Neuronal stem cell (in vitro differentiated cells): ENCODE measurements at regions not wholly inside any gene's neighbourhood (a gene's known extent, or its start where the extent isn't known, plus 50 kb on each side); places are given as distances from the start of the nearest gene placed in this dataset.

ENCODE experiments used
- DNase-seq: peaks from one replicate; pipeline ENCODE4 v3.0.0-alpha.2; 2013; ENCODE audit warnings: low spot score
- H2AFZ ChIP-seq: one replicate; pipeline ENCODE4 v1.6.1; 2013; ENCODE audit warnings: mild to moderate bottlenecking, low read length, inconsistent platforms
- H2AK5ac ChIP-seq: 2 replicates; pipeline ENCODE4 v1.6.1; 2013; ENCODE audit warnings: low read depth, mild to moderate bottlenecking, inconsistent platforms, low read length, moderate library complexity, mixed read lengths
- H2BK120ac ChIP-seq: 2 replicates; pipeline ENCODE4 v1.6.1; 2013; ENCODE audit warnings: low read depth, mild to moderate bottlenecking, inconsistent platforms, low read length, moderate library complexity, mixed read lengths
- H2BK12ac ChIP-seq: one replicate; pipeline ENCODE4 v1.6.1; 2013; ENCODE audit warnings: low read length, inconsistent platforms
- H2BK15ac ChIP-seq: 2 replicates; pipeline ENCODE4 v1.6.1; 2013; ENCODE audit warnings: mild to moderate bottlenecking, low read length, inconsistent platforms, mixed read lengths
- H2BK5ac ChIP-seq: one replicate; pipeline ENCODE4 v1.6.1; 2013; ENCODE audit warnings: inconsistent platforms, mild to moderate bottlenecking, low read length, moderate library complexity
- H3K14ac ChIP-seq: one replicate; pipeline ENCODE4 v1.6.1; 2013; ENCODE audit warnings: low read length, inconsistent platforms
- H3K18ac ChIP-seq: 2 replicates; pipeline ENCODE4 v1.6.1; 2013; ENCODE audit warnings: low read length, inconsistent platforms
- H3K23ac ChIP-seq: 2 replicates; pipeline ENCODE4 v1.6.1; 2013; ENCODE audit warnings: low read depth, mild to moderate bottlenecking, mixed read lengths, low read length, inconsistent platforms; ENCODE audit not compliant: poor library complexity
- H3K27ac ChIP-seq: replicated peaks from 3 replicates; pipeline ENCODE4 v1.5.1; 2013; ENCODE audit warnings: low read length, inconsistent platforms
- H3K27me3 ChIP-seq, 3 experiments: 2 replicates each; pipeline ENCODE4 v1.6.1; 2013; ENCODE audit warnings: low read length in 3 of 3, mild to moderate bottlenecking in 2 of 3, inconsistent platforms in 1 of 3, low read depth in 1 of 3, mixed read lengths in 1 of 3, moderate library complexity in 1 of 3; ENCODE audit not compliant: control insufficient read depth in 3 of 3, insufficient read depth in 3 of 3
- H3K36me3 ChIP-seq, 2 donors: replicated peaks in 1 of 2; 2 replicates each; pipeline ENCODE4 v1.6.1; 2013; ENCODE audit warnings: low read length in 2 of 2; ENCODE audit not compliant: control insufficient read depth in 2 of 2, insufficient read depth in 2 of 2
- H3K4ac ChIP-seq: 2 replicates; pipeline ENCODE4 v1.6.1; 2013; ENCODE audit warnings: inconsistent platforms, mild to moderate bottlenecking, low read length, moderate library complexity
- H3K4me1 ChIP-seq, 2 donors: 1 replicate in 1 of 2; 2 replicates in 1 of 2; pipeline ENCODE4 v1.6.1; 2013; ENCODE audit warnings: low read length in 2 of 2, low read depth in 1 of 2; ENCODE audit not compliant: control insufficient read depth in 2 of 2, insufficient read depth in 1 of 2
- H3K4me2 ChIP-seq: one replicate; pipeline ENCODE4 v1.6.1; 2013; ENCODE audit warnings: mild to moderate bottlenecking, low read length, inconsistent platforms; ENCODE audit not compliant: insufficient read depth, poor library complexity, severe bottlenecking
- H3K4me3 ChIP-seq, 2 donors: 2 replicates each; pipeline ENCODE4 v1.5.1; 2013; ENCODE audit warnings: low read length in 2 of 2, mild to moderate bottlenecking in 2 of 2, inconsistent platforms in 1 of 2, moderate library complexity in 1 of 2
- H3K79me1 ChIP-seq: one replicate; pipeline ENCODE4 v1.6.1; 2013; ENCODE audit warnings: low read depth, mild to moderate bottlenecking, inconsistent platforms, low read length, moderate library complexity
- H3K9ac ChIP-seq: one replicate; pipeline ENCODE4 v1.6.1; 2013; ENCODE audit warnings: mild to moderate bottlenecking, low read depth, low read length, inconsistent platforms; ENCODE audit not compliant: poor library complexity
- H3K9me3 ChIP-seq, 2 donors: replicated peaks in 1 of 2; 2 replicates each; pipeline versions ENCODE3 to v1.6.1; 2013; ENCODE audit warnings: low read length in 2 of 2, mild to moderate bottlenecking in 2 of 2, inconsistent platforms in 1 of 2, low read depth in 1 of 2, mixed read lengths in 1 of 2, moderate library complexity in 1 of 2; ENCODE audit not compliant: control insufficient read depth in 2 of 2, insufficient read depth in 1 of 2
- H4K8ac ChIP-seq: one replicate; pipeline ENCODE4 v1.6.1; 2013; ENCODE audit warnings: low read depth, mild to moderate bottlenecking, inconsistent platforms, low read length, moderate library complexity
- H4K91ac ChIP-seq: one replicate; pipeline ENCODE4 v1.6.1; 2013; ENCODE audit warnings: low read length, low read depth, mild to moderate bottlenecking, inconsistent platforms; ENCODE audit not compliant: poor library complexity
- WGBS, 2 donors: extraction: QIAGEN DNeasy Blood & Tissue Kit; methylation state at CpG; one replicate each; pipeline ENCODE4 v1.1.7; 2013; ENCODE audit warnings: missing lambda C conversion rate in 2 of 2, mixed read lengths in 1 of 2; ENCODE audit not compliant: insufficient read length in 2 of 2, insufficient replicate concordance in 1 of 2; ENCODE audit errors: extremely low coverage in 2 of 2; 5-methylcytosine and 5-hydroxymethylcytosine counted together

DNA sequence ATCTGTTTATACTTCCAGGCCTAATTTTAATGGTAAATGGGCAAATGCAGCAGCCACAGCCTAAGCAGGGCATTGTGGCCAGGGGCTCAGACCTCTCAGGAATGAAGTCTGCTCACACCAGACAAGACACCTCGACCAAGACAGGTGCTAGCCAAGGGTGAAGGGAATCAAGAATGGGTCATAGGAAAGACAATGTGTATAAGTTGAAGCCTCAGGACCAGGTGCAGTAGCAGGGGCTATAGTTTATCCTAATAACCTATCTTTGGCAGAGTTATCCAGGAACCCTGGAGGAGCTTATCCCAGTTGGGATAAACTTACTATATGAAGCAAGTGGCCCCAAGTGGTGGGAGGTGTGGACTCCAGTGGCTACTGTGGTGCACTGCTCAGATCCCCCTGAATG, 165.0 kb upstream of the TAB2 start:
- Histone ChIP-seq H3K9ac (no peak overlapping the region), H3K23ac (no peak overlapping the region), H2BK5ac (no peak overlapping the region), H2AFZ (no peak overlapping the region), H2BK15ac (no peak overlapping the region), H2BK12ac (no peak overlapping the region), H3K27ac (no peak overlapping the region), H3K4me3 (no peak overlapping the region), H3K27me3 (peaks cover 0 to 16% (median 0%) of the 10 kb centered on the region in 3 experiments), H3K9me3 (no peaks in the 10 kb centered on the region), H3K14ac (no peak overlapping the region), H3K4me1 (no peaks in the 10 kb centered on the region), H2AK5ac (no peak overlapping the region), H3K36me3 (no peaks in the 10 kb centered on the region), H3K79me1 (no peaks in the 10 kb centered on the region), H4K91ac (no peak overlapping the region), H3K4me2 (no peak overlapping the region), H3K18ac (no peak overlapping the region), H4K8ac (no peak overlapping the region), H3K4ac (no peak overlapping the region), H2BK120ac (no peak overlapping the region)
- DNase-seq: no peak
- no CpG with 5 or more reads among the region's 1 CpG for WGBS, 2 donors

- Histone ChIP-seq H3K9me3 (no peaks in the 10 kb centered on the region), H4K91ac (no peak overlapping the region)
These were observed 164.4 kb upstream of the TAB2 start for GRCh38 chr6:149153100-149153499.

DNA sequence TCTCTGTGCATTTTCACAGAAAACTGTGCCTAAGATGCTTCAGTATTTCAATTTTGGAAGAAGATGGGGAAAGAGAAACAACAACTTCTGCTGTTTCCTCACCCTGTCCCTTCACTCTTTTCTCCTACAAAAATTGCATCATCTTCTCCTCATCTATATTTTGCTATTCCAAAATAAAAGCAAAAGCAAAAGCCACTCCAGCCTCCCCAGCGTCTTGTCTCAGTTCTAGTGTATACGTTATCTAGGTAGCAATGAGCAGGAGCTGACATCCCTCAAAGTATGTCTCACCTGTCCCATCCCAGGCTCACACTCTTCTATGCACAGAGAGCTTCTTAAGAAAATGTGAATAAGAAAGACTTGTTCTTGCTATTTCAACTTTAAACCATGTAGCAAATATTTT, 163.8 kb upstream of the TAB2 start:
- H3K18ac ChIP-seq: no peak overlapping the region
- H3K79me1 ChIP-seq: no peaks in the 10 kb centered on the region
- H3K23ac ChIP-seq: no peak overlapping the region
- H3K9ac ChIP-seq: no peak overlapping the region
- no peak overlapping the region for H2AK5ac ChIP-seq
- no peak overlapping the region for H2BK120ac ChIP-seq
- H4K91ac ChIP-seq: no peak overlapping the region
- H3K9me3 ChIP-seq: no peaks in the 10 kb centered on the region
- no peak overlapping the region for H4K8ac ChIP-seq
- no peaks in the 10 kb centered on the region for H3K36me3 ChIP-seq
- no peak overlapping the region for H3K4me3 ChIP-seq
- no peak overlapping the region for H3K4ac ChIP-seq
- peaks cover 0 to 2% of the 10 kb centered on the region in 2 donors for H3K4me1 ChIP-seq
- H2BK15ac ChIP-seq: no peak overlapping the region
- no peak overlapping the region for H3K14ac ChIP-seq
- H3K27me3 ChIP-seq: peaks cover 0 to 12% (median 0%) of the 10 kb centered on the region in 3 experiments
- no peak overlapping the region for H2BK12ac ChIP-seq
- WGBS, 2 donors: no CpG with 5 or more reads among the region's 2 CpGs
- no peak overlapping the region for H3K4me2 ChIP-seq
- no peak overlapping the region for H2BK5ac ChIP-seq
- H3K27ac ChIP-seq: no peak overlapping the region
- H2AFZ ChIP-seq: no peak overlapping the region
- no peak for DNase-seq

More at GRCh38 chr6:149153100-149153499, 164.4 kb upstream of the TAB2 start:
- no peak overlapping the region for H3K27ac ChIP-seq
- H3K27me3 ChIP-seq: peaks cover 0 to 16% (median 0%) of the 10 kb centered on the region in 3 experiments
- no peaks in the 10 kb centered on the region for H3K79me1 ChIP-seq
- no CpG with 5 or more reads among the region's 2 CpGs for WGBS, 2 donors
- H2BK15ac ChIP-seq: no peak overlapping the region
- no peak overlapping the region for H3K4me3 ChIP-seq
- no peaks in the 10 kb centered on the region for H3K36me3 ChIP-seq
- no peak overlapping the region for H3K23ac ChIP-seq
- no peak overlapping the region for H2BK5ac ChIP-seq
- H3K4me1 ChIP-seq: peaks cover 0 to under 1% of the 10 kb centered on the region in 2 donors
- H3K4me2 ChIP-seq: no peak overlapping the region
- H3K9ac ChIP-seq: no peak overlapping the region
- no peak overlapping the region for H3K14ac ChIP-seq
- no peak overlapping the region for H3K18ac ChIP-seq
- no peak overlapping the region for H2BK12ac ChIP-seq
- no peak overlapping the region for H2BK120ac ChIP-seq
- no peak for DNase-seq
- no peak overlapping the region for H2AK5ac ChIP-seq
- no peak overlapping the region for H3K4ac ChIP-seq
- H2AFZ ChIP-seq: no peak overlapping the region
- H4K8ac ChIP-seq: no peak overlapping the region

- no CpG with 5 or more reads among the region's 1 CpG for WGBS, 2 donors
These were observed 163.2 kb upstream of the TAB2 start for GRCh38 chr6:149154261-149154821.

More at GRCh38 chr6:149154261-149154821, 163.2 kb upstream of the TAB2 start:
- Histone ChIP-seq H3K4ac (no peak overlapping the region), H3K4me3 (no peak overlapping the region), H3K36me3 (no peaks in the 10 kb centered on the region), H3K9me3 (no peaks in the 10 kb centered on the region), H3K14ac (no peak overlapping the region), H2BK5ac (no peak overlapping the region), H3K18ac (no peak overlapping the region), H2AFZ (no peak overlapping the region), H3K79me1 (no peaks in the 10 kb centered on the region), H2BK15ac (no peak overlapping the region), H2BK12ac (no peak overlapping the region), H3K27ac (no peak overlapping the region), H3K23ac (no peak overlapping the region), H2BK120ac (no peak overlapping the region), H2AK5ac (no peak overlapping the region), H3K4me1 (peaks cover 0 to 2% of the 10 kb centered on the region in 2 donors), H4K91ac (no peak overlapping the region), H3K9ac (no peak overlapping the region), H3K27me3 (peaks cover 0 to 12% (median 0%) of the 10 kb centered on the region in 3 experiments), H3K4me2 (no peak overlapping the region), H4K8ac (no peak overlapping the region)
- no peak for DNase-seq
